Fibroblast of villous mesenchyme (primary cell): ENCODE measurements at regions not wholly inside any gene's neighbourhood (a gene's known extent, or its start where the extent isn't known, plus 50 kb on each side); places are given as distances from the start of the nearest gene placed in this dataset.

ENCODE experiments used
- DNase-seq: peaks from one replicate; pipeline ENCODE4 v3.0.0-alpha.2; 2010; ENCODE audit warnings: low read depth
- H3K4me3 ChIP-seq: 2 replicates; pipeline ENCODE4 v1.5.1; 2011; ENCODE audit warnings: low read depth, mild to moderate bottlenecking, low read length
- CTCF ChIP-seq: IDR thresholded peaks from 2 replicates; pipeline ENCODE4 v1.5.1; 2012; ENCODE audit warnings: low read depth, mild to moderate bottlenecking, low read length; ENCODE audit not compliant: insufficient read depth

- H3K4me3 ChIP-seq = no peak overlapping the region
- DNase-seq = no peak
- no peak for TF ChIP-seq CTCF
These were observed 960.0 kb downstream of the PLA2G4A start for GRCh38 chr1:187788718-187789117.

- no peak for DNase-seq
- TF ChIP-seq CTCF = no peak
- H3K4me3 ChIP-seq = no peak overlapping the region
These were observed 962.0 kb downstream of the PLA2G4A start for GRCh38 chr1:187790724-187791123.

GRCh38 chr1:187794561-187794960 is 965.8 kb downstream of the PLA2G4A start:
- DNase-seq = no peak
- TF ChIP-seq CTCF = no peak

GRCh38 chr1:187809549-187809948 is 980.8 kb downstream of the PLA2G4A start:
- no peak for TF ChIP-seq CTCF
- H3K4me3 ChIP-seq = no peak overlapping the region
- no peak for DNase-seq

More at GRCh38 chr1:187794561-187794960, 965.8 kb downstream of the PLA2G4A start:
- no peak overlapping the region for H3K4me3 ChIP-seq

- DNase-seq = no peak
- no peak overlapping the region for H3K4me3 ChIP-seq
- no peak for TF ChIP-seq CTCF
These were observed 987.9 kb downstream of the PLA2G4A start for GRCh38 chr1:187816646-187817045.

GRCh38 chr1:187817782-187818181 is 989.0 kb downstream of the PLA2G4A start:
- peak; percentile 15 for TF ChIP-seq CTCF
- DNase-seq = no peak
- no peak overlapping the region for H3K4me3 ChIP-seq

GRCh38 chr1:187819086-187819485 is 990.3 kb downstream of the PLA2G4A start:
- TF ChIP-seq CTCF = no peak
- no peak for DNase-seq

More at GRCh38 chr1:187819086-187819485, 990.3 kb downstream of the PLA2G4A start:
- no peak overlapping the region for H3K4me3 ChIP-seq
